Epithelial cell of proximal tubule (primary cell): ENCODE measurements at regions not wholly inside any gene's neighbourhood (a gene's known extent, or its start where the extent isn't known, plus 50 kb on each side); places are given as distances from the start of the nearest gene placed in this dataset.
A peak's percentile ranks its signal among the peaks of the same experiment; 100 is the strongest.

Experiments used
- DNase-seq: peaks from one replicate; pipeline ENCODE4 v3.0.0-alpha.2; 2011; ENCODE audit warnings: low read depth
- H3K4me3 ChIP-seq: 2 replicates; pipeline ENCODE4 v1.5.1; 2011; ENCODE audit warnings: low read depth, mild to moderate bottlenecking, low read length
- CTCF ChIP-seq: conservative IDR thresholded peaks from 2 replicates; pipeline ENCODE4 v1.5.1; 2012; ENCODE audit warnings: low read depth, mild to moderate bottlenecking, low read length

DNA sequence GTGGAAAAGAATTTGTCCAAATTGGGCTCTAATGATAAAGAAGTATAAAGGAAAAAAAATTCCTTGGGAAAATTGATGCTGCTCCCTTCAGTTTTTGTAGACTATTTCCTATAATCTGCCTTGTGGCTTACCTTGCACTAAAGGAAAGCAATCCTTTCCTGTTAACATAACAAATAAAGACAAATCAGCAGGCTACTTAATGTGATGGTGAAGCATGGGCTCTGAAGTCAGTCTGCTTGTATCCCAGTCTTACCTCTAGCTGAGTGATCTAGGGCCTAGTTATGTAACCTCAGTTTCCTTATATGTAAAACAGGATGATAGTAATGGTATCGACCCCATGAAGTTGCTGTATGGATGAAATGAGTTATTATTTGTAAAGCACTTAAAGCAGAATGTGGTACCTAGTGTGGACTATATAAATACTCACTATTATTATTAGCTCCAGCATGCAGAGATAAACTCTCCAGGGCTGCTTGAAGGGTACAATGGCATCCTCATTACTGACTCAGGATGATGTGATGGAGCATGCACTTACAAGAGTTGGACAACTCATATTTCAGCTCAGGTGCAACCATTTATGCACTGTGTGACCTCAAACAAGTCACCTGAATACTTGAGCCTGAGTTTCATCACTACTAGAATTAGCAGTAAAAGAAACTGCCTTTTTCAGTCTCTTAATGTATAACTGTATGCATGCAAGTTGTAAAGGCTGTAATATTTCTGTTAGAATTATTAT lies 156.1 kb downstream of the DKK1 start:
- H3K4me3 ChIP-seq: no peak overlapping the region
- DNase-seq: no peak
- no peak for TF ChIP-seq CTCF

- peak; percentile 37 for DNase-seq
Observed at GRCh38 chr10:52472406-52473146, 158.5 kb downstream of the DKK1 start.

DNA sequence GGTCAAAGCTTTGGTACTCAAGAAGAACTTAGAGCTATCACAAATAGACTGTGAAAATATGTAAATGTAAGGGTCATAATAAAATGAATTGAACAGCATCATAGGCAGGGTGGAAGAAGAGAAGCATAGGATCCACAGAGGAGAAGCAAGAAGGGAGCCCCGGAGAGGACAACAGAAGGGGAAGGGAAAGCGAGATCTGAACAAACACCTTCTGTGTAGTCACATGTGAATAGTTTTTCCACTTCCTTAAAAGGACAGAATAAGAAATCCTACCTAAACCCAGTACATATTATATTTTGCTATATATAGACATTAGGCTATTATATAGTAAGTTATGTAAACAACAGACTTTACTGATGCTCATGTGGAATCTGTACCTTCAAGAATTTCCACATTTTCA lies 160.2 kb downstream of the DKK1 start:
- no peak overlapping the region for H3K4me3 ChIP-seq
- no peak for DNase-seq
- TF ChIP-seq CTCF: no peak

More at GRCh38 chr10:52472406-52473146, 158.5 kb downstream of the DKK1 start:
- no peak overlapping the region for H3K4me3 ChIP-seq
- no peak for TF ChIP-seq CTCF

GRCh38 chr10:52477305-52477704 lies 163.2 kb downstream of the DKK1 start:
- no peak for TF ChIP-seq CTCF
- no peak for DNase-seq
- no peak overlapping the region for H3K4me3 ChIP-seq

GRCh38 chr10:52479567-52479966 lies 165.5 kb downstream of the DKK1 start:
- no peak overlapping the region for H3K4me3 ChIP-seq
- no peak for DNase-seq
- TF ChIP-seq CTCF: no peak

- no peak for DNase-seq
- TF ChIP-seq CTCF: no peak
- no peak overlapping the region for H3K4me3 ChIP-seq
Observed at GRCh38 chr10:52481986-52482555, 168.0 kb downstream of the DKK1 start.
